B cell (primary cell): ENCODE measurements at regions not wholly inside any gene's neighbourhood (a gene's known extent, or its start where the extent isn't known, plus 50 kb on each side); places are given as distances from the start of the nearest gene placed in this dataset.

Source experiments
- ATAC-seq: fragments of 200-7000 bp; cut with Tn5 transposase; one replicate; pipeline ENCODE4 v1.10.0; 2021; ENCODE audit warnings: low read depth, mild to moderate bottlenecking, moderate number of reproducible peaks, moderate library complexity
- CTCF ChIA-PET: fragments of 350-600 bp; sonication (Branson Sonifier 250); formaldehyde crosslinking; loops from one replicate; lab custom pipeline; 2021; ENCODE audit warnings: antibody characterized with exemption, inconsistent platforms; lab: Charles Lee
- POLR2A ChIA-PET: fragments of 350-600 bp; sonication (Branson Sonifier 250); formaldehyde crosslinking; loops from one replicate; lab custom pipeline; 2021; ENCODE audit warnings: antibody characterized with exemption; lab: Charles Lee
- DNase-seq: peaks from one replicate; pipeline ENCODE4 v3.0.0; 2013
- H2AFZ ChIP-seq: 2 replicates; pipeline ENCODE4 v1.6.1; 2012; ENCODE audit warnings: mild to moderate bottlenecking, low read depth, low read length; ENCODE audit not compliant: insufficient read depth, poor library complexity, severe bottlenecking
- H3K27ac ChIP-seq, 2 donors: 1 replicate in 1 of 2; 2 replicates in 1 of 2; pipeline ENCODE4 v1.5.1; 2012 to 2013; ENCODE audit warnings: low read length in 2 of 2, mild to moderate bottlenecking in 2 of 2, moderate library complexity in 1 of 2
- H3K27me3 ChIP-seq, 4 experiments: fragments of 200-600 bp in 1 of 4; sonication (generic) in 1 of 4; replicated peaks in 1 of 4; 1 replicate in 2 of 4; 2 replicates in 2 of 4; pipeline versions ENCODE4 v1.6.1 to v1.7.0; 2013 to 2016; ENCODE audit warnings: low read length in 3 of 4, mild to moderate bottlenecking in 2 of 4, mixed read lengths in 1 of 4, moderate library complexity in 1 of 4; ENCODE audit not compliant: insufficient read depth in 4 of 4, control insufficient read depth in 3 of 4; ENCODE audit errors: control extremely low read depth in 1 of 4
- H3K36me3 ChIP-seq, 2 experiments: replicated peaks in 1 of 2; 1 replicate in 1 of 2; 2 replicates in 1 of 2; pipeline versions ENCODE4 v1.6.1 to v1.7.1; 2013; ENCODE audit warnings: low read length in 1 of 2; ENCODE audit not compliant: insufficient read depth in 2 of 2, control insufficient read depth in 1 of 2; ENCODE audit errors: control extremely low read depth in 1 of 2, extremely low read depth in 1 of 2
- H3K4me1 ChIP-seq, 2 donors: fragments of 200-600 bp in 1 of 2; sonication (generic) in 1 of 2; 1 replicate in 1 of 2; 2 replicates in 1 of 2; pipeline versions ENCODE4 v1.5.1 to v1.6.1; 2013 to 2017; ENCODE audit warnings: low read length in 2 of 2; ENCODE audit not compliant: control insufficient read depth in 2 of 2, insufficient read depth in 2 of 2
- H3K4me2 ChIP-seq: replicated peaks from 2 replicates; pipeline ENCODE3; 2012; ENCODE audit warnings: mild to moderate bottlenecking, low read depth, low read length; ENCODE audit not compliant: poor library complexity, severe bottlenecking
- H3K4me3 ChIP-seq, 5 experiments: fragments of 200-600 bp in 1 of 5; sonication (generic) in 1 of 5; 1 replicate in 3 of 5; 2 replicates in 2 of 5; pipeline versions ENCODE4 v1.5.1 to v1.7.0; 2011 to 2016; ENCODE audit warnings: low read length in 4 of 5, mild to moderate bottlenecking in 4 of 5, low read depth in 2 of 5, control low read depth in 1 of 5, moderate library complexity in 1 of 5; ENCODE audit not compliant: insufficient read depth in 1 of 5; ENCODE audit errors: control extremely low read depth in 1 of 5, extremely low read depth in 1 of 5
- H3K79me2 ChIP-seq: fragments of 200-600 bp; sonication (generic); one replicate; pipeline ENCODE4 v1.6.0; 2016; ENCODE audit warnings: low read length; ENCODE audit not compliant: control insufficient read depth, insufficient read depth
- H3K9ac ChIP-seq: fragments of 200-600 bp; sonication (generic); 2 replicates; pipeline ENCODE4 v1.6.1; 2017; ENCODE audit warnings: mild to moderate bottlenecking, low read length, moderate library complexity
- H3K9me3 ChIP-seq, 3 donors: one replicate each; pipeline versions ENCODE4 v1.6.1 to v1.7.1; 2013; ENCODE audit warnings: low read length in 2 of 3; ENCODE audit not compliant: control insufficient read depth in 2 of 3, insufficient read depth in 1 of 3; ENCODE audit errors: control extremely low read depth in 1 of 3
- H4K20me1 ChIP-seq: 2 replicates; pipeline ENCODE4 v1.6.0; 2012; ENCODE audit warnings: mild to moderate bottlenecking, low read length; ENCODE audit not compliant: insufficient read depth, control insufficient read depth, poor library complexity, severe bottlenecking
- H3K27ac Mint-ChIP-seq: one replicate; pipeline ENCODE4 v1.8.0; 2021; ENCODE audit warnings: mixed read lengths
- H3K27me3 Mint-ChIP-seq: one replicate; pipeline ENCODE4 v1.8.0; 2021; ENCODE audit warnings: mixed read lengths
- H3K4me1 Mint-ChIP-seq: one replicate; pipeline ENCODE4 v1.8.0; 2021; ENCODE audit warnings: mixed read lengths
- H3K4me3 Mint-ChIP-seq: one replicate; pipeline ENCODE4 v1.8.0; 2021; ENCODE audit warnings: mixed read lengths
- H3K9me3 Mint-ChIP-seq: one replicate; pipeline ENCODE4 v1.8.0; 2022; ENCODE audit warnings: mixed read lengths; ENCODE audit not compliant: insufficient read depth
- CTCF ChIP-seq: fragments of 200-600 bp; IDR thresholded peaks from one replicate; pipeline ENCODE4 v1.8.0; 2022; ENCODE audit warnings: antibody characterized with exemption, mild to moderate bottlenecking
- EZH2 ChIP-seq: IDR thresholded peaks from 2 replicates; pipeline ENCODE4 v1.6.1; 2012; ENCODE audit warnings: borderline replicate concordance, low read depth, mild to moderate bottlenecking, moderate library complexity, low read length; ENCODE audit not compliant: insufficient read depth, poor library complexity, severe bottlenecking
- WGBS: methylation state at CpG from one replicate; pipeline ENCODE4 v1.1.5; 2013; ENCODE audit warnings: missing lambda C conversion rate; ENCODE audit not compliant: insufficient coverage; 5-methylcytosine and 5-hydroxymethylcytosine counted together
- intact Hi-C: fragments of 100-400 bp; cut with micrococcal nuclease; formaldehyde crosslinking; loops from one replicate; pipeline ENCODE4 v1.10.0; 2022

GRCh38 chr16:52758473-52758855, 211.5 kb upstream of the TOX3 start:
- Mint-ChIP-seq H3K4me3 (no peak overlapping the region), H3K4me1 (no peaks in the 10 kb centered on the region), H3K27me3 (no peaks in the 10 kb centered on the region), H3K27ac (no peak overlapping the region), H3K9me3 (no peaks in the 10 kb centered on the region)
- Histone ChIP-seq H2AFZ (no peak overlapping the region), H3K9me3 (no peaks in the 10 kb centered on the region), H3K79me2 (no peaks in the 10 kb centered on the region), H3K4me2 (no peak overlapping the region), H3K27ac (no peak overlapping the region), H3K36me3 (no peaks in the 10 kb centered on the region), H3K4me3 (no peak overlapping the region), H3K4me1 (no peaks in the 10 kb centered on the region), H4K20me1 (no peaks in the 10 kb centered on the region), H3K27me3 (no peaks in the 10 kb centered on the region), H3K9ac (no peak overlapping the region)
- WGBS, result 83% methylated on average over 3 of the region's 5 CpGs
- ChIA-PET CTCF (no interaction called here), POLR2A (no interaction called here)
- ATAC-seq (no peak), DNase-seq (no peak)
- intact Hi-C loops, result no loop called here
- TF ChIP-seq EZH2, result no peak
- TF ChIP-seq CTCF, result no peak

- no peaks in the 10 kb centered on the region for H3K36me3 ChIP-seq
- Mint-ChIP-seq H3K27ac (no peak overlapping the region), H3K4me3 (no peak overlapping the region), H3K27me3 (no peaks in the 10 kb centered on the region), H3K9me3 (no peaks in the 10 kb centered on the region), H3K4me1 (no peaks in the 10 kb centered on the region)
- H3K9me3 ChIP-seq, result no peaks in the 10 kb centered on the region
- H3K4me1 ChIP-seq, result no peaks in the 10 kb centered on the region
- ATAC-seq, result no peak
- no peak overlapping the region for H2AFZ ChIP-seq
- H3K9ac ChIP-seq, result no peak overlapping the region
- POLR2A ChIA-PET, result no interaction called here
- CTCF ChIA-PET, result no interaction called here
- H3K79me2 ChIP-seq, result no peaks in the 10 kb centered on the region
- 90% methylated on average over 2 of the region's 10 CpGs for WGBS
- DNase-seq, result no peak
- no peak overlapping the region for H3K4me2 ChIP-seq
- H3K4me3 ChIP-seq, result no peak overlapping the region
- TF ChIP-seq CTCF, result no peak
- TF ChIP-seq EZH2, result no peak
- H3K27me3 ChIP-seq, result no peaks in the 10 kb centered on the region
- intact Hi-C loops, result no loop called here
- no peaks in the 10 kb centered on the region for H4K20me1 ChIP-seq
- no peak overlapping the region for H3K27ac ChIP-seq
These were observed 211.0 kb upstream of the TOX3 start for GRCh38 chr16:52757746-52758472.
